Panc1 (cell line): ENCODE measurements at regions not wholly inside any gene's neighbourhood (a gene's known extent, or its start where the extent isn't known, plus 50 kb on each side); places are given as distances from the start of the nearest gene placed in this dataset.

Source experiments
- CTCF ChIP-seq: fragments of 450-650 bp; IDR thresholded peaks from 2 replicates; pipeline ENCODE4 v1.5.1; 2017; ENCODE audit warnings: mild to moderate bottlenecking
- POLR2AphosphoS5 ChIP-seq: IDR thresholded peaks from 2 replicates; pipeline ENCODE4 v1.6.1; 2012; ENCODE audit warnings: mild to moderate bottlenecking, low read depth, low read length, moderate library complexity
- SIN3A ChIP-seq: IDR thresholded peaks from 2 replicates; pipeline ENCODE4 v1.6.1; 2012; ENCODE audit warnings: low read depth, mild to moderate bottlenecking, low read length, moderate library complexity, borderline replicate concordance; ENCODE audit not compliant: insufficient read depth
- TCF7L2 ChIP-seq: IDR thresholded peaks from 2 replicates; pipeline ENCODE4 v1.6.1; 2011; ENCODE audit warnings: mild to moderate bottlenecking, low read depth, low read length, inconsistent platforms

- TF ChIP-seq CTCF (no peak), SIN3A (no peak), TCF7L2 (no peak), POLR2AphosphoS5 (no peak)
Measured at GRCh38 chr20:40481743-40482458, 207.1 kb downstream of the MAFB start.
